ENCODE measurements at regions not wholly inside any gene's neighbourhood (a gene's known extent, or its start where the extent isn't known, plus 50 kb on each side); places are given as distances from the start of the nearest gene placed in this dataset.

GRCh38 chr3:64464955-64465354 is 222.8 kb downstream of the ADAMTS9 start:
- DNase-seq (ENCODE audit: low spot score) (no peak), ATAC-seq (no peak)

- ATAC-seq (no peak), DNase-seq (ENCODE audit: low spot score) (no peak)
Observed at GRCh38 chr3:64463981-64464380, 223.8 kb downstream of the ADAMTS9 start.

- ATAC-seq (no peak), DNase-seq (ENCODE audit: low spot score) (no peak)
Observed at GRCh38 chr3:64462203-64462602, 225.6 kb downstream of the ADAMTS9 start.

- ATAC-seq (no peak), DNase-seq (ENCODE audit: low spot score) (no peak)
Observed at GRCh38 chr3:64460877-64461276, 226.9 kb downstream of the ADAMTS9 start.

- DNase-seq (ENCODE audit: low spot score) (no peak), ATAC-seq (no peak)
Observed at GRCh38 chr3:64460141-64460730, 227.6 kb downstream of the ADAMTS9 start.

- ATAC-seq (no peak), DNase-seq (ENCODE audit: low spot score) (no peak)
Observed at GRCh38 chr3:64459711-64460110, 228.1 kb downstream of the ADAMTS9 start.

GRCh38 chr3:64457811-64458210 is 230.0 kb downstream of the ADAMTS9 start:
- ATAC-seq: no peak

GRCh38 chr3:64456674-64457073 is 231.1 kb downstream of the ADAMTS9 start:
- DNase-seq (ENCODE audit: low spot score): no peak
- ATAC-seq: no peak

More at GRCh38 chr3:64457811-64458210, 230.0 kb downstream of the ADAMTS9 start:
- no peak for DNase-seq (ENCODE audit: low spot score)

GRCh38 chr3:64455351-64455750 is 230.1 kb upstream of the PRICKLE2 start:
- ATAC-seq: no peak
- no peak for DNase-seq (ENCODE audit: low spot score)

- ATAC-seq (no peak), DNase-seq (ENCODE audit: low spot score) (no peak)
Observed at GRCh38 chr3:64454768-64455167, 229.5 kb upstream of the PRICKLE2 start.

- DNase-seq (ENCODE audit: low spot score) (no peak), ATAC-seq (no peak)
Observed at GRCh38 chr3:64454179-64454578, 228.9 kb upstream of the PRICKLE2 start.

- DNase-seq (ENCODE audit: low spot score): no peak
- ATAC-seq: no peak
Observed at GRCh38 chr3:64451283-64452012, 226.2 kb upstream of the PRICKLE2 start.

GRCh38 chr3:64450396-64450956 is 225.2 kb upstream of the PRICKLE2 start:
- no peak for ATAC-seq

GRCh38 chr3:64449026-64449425 is 223.8 kb upstream of the PRICKLE2 start:
- ATAC-seq (no peak), DNase-seq (ENCODE audit: low spot score) (no peak)

More at GRCh38 chr3:64450396-64450956, 225.2 kb upstream of the PRICKLE2 start:
- DNase-seq (ENCODE audit: low spot score): no peak

GRCh38 chr3:64445944-64446300 is 220.7 kb upstream of the PRICKLE2 start:
- no peak for ATAC-seq
- no peak for DNase-seq (ENCODE audit: low spot score)

- DNase-seq (ENCODE audit: low spot score) (no peak), ATAC-seq (peak; percentile 53)
Observed at GRCh38 chr3:64445109-64445943, 220.1 kb upstream of the PRICKLE2 start.

- DNase-seq (ENCODE audit: low spot score) (no peak), ATAC-seq (no peak)
Observed at GRCh38 chr3:64444490-64445108, 219.3 kb upstream of the PRICKLE2 start.

GRCh38 chr3:64443546-64444381 is 218.5 kb upstream of the PRICKLE2 start:
- ATAC-seq (no peak), DNase-seq (ENCODE audit: low spot score) (no peak)

- no peak for ATAC-seq
- DNase-seq (ENCODE audit: low spot score): no peak
Observed at GRCh38 chr3:64441861-64442260, 216.6 kb upstream of the PRICKLE2 start.

GRCh38 chr3:64440498-64440897 is 215.2 kb upstream of the PRICKLE2 start:
- ATAC-seq (no peak), DNase-seq (ENCODE audit: low spot score) (no peak)

Data from left lobe of liver (tissue), 2 donors.